CD14-positive monocyte (primary cell): ENCODE measurements at regions not wholly inside any gene's neighbourhood (a gene's known extent, or its start where the extent isn't known, plus 50 kb on each side); places are given as distances from the start of the nearest gene placed in this dataset.

ENCODE experiments used
- DNase-seq, 3 donors: peaks; one replicate each; pipeline ENCODE4 v3.0.0-alpha.2; 2011 to 2022
- H2AFZ ChIP-seq: 2 replicates; pipeline ENCODE4 v1.6.0; 2012; ENCODE audit warnings: mild to moderate bottlenecking, low read depth, low read length, inconsistent platforms; ENCODE audit not compliant: insufficient read depth, poor library complexity, severe bottlenecking
- H3K27ac ChIP-seq, 2 donors: 1 replicate in 1 of 2; 2 replicates in 1 of 2; pipeline ENCODE4 v1.5.1; 2012 to 2013; ENCODE audit warnings: low read length in 2 of 2, control low read depth in 1 of 2, inconsistent platforms in 1 of 2, low read depth in 1 of 2, mild to moderate bottlenecking in 1 of 2
- H3K27me3 ChIP-seq, 2 donors: one replicate each; pipeline versions ENCODE4 v1.6.0 to v1.6.1; 2011 to 2013; ENCODE audit warnings: low read length in 2 of 2; ENCODE audit not compliant: control insufficient read depth in 2 of 2, insufficient read depth in 2 of 2
- H3K36me3 ChIP-seq, 2 donors: replicated peaks in 1 of 2; 1 replicate in 1 of 2; 2 replicates in 1 of 2; pipeline versions ENCODE4 v1.5.1 to v1.6.1; 2012 to 2013; ENCODE audit warnings: low read length in 2 of 2, control low read depth in 1 of 2, inconsistent platforms in 1 of 2, mild to moderate bottlenecking in 1 of 2; ENCODE audit not compliant: insufficient read depth in 2 of 2, control insufficient read depth in 1 of 2
- H3K4me1 ChIP-seq, 2 donors: 1 replicate in 1 of 2; 2 replicates in 1 of 2; pipeline versions ENCODE4 v1.5.1 to v1.6.1; 2012 to 2013; ENCODE audit warnings: low read length in 2 of 2, control low read depth in 1 of 2, inconsistent platforms in 1 of 2, mild to moderate bottlenecking in 1 of 2, moderate library complexity in 1 of 2; ENCODE audit not compliant: insufficient read depth in 2 of 2, control insufficient read depth in 1 of 2
- H3K4me2 ChIP-seq: replicated peaks from 2 replicates; pipeline ENCODE3; 2012; ENCODE audit warnings: low read length, moderate library complexity, mild to moderate bottlenecking; ENCODE audit not compliant: poor library complexity, severe bottlenecking; ENCODE audit errors: extremely low read depth
- H3K4me3 ChIP-seq, 3 experiments: fragments of 200-600 bp in 1 of 3; sonication (generic) in 1 of 3; replicated peaks in 1 of 3; 1 replicate in 2 of 3; 2 replicates in 1 of 3; pipeline ENCODE4 v1.5.1; 2011 to 2013; ENCODE audit warnings: low read length in 3 of 3, mild to moderate bottlenecking in 3 of 3, control low read depth in 2 of 3, low read depth in 2 of 3, inconsistent platforms in 1 of 3, moderate library complexity in 1 of 3
- H3K79me2 ChIP-seq: 2 replicates; pipeline ENCODE4 v1.6.0; 2012; ENCODE audit warnings: mild to moderate bottlenecking, control low read depth, inconsistent platforms, low read length, moderate library complexity; ENCODE audit not compliant: insufficient read depth
- H3K9ac ChIP-seq: 2 replicates; pipeline ENCODE4 v1.6.0; 2017; ENCODE audit warnings: low read length, mild to moderate bottlenecking; ENCODE audit not compliant: insufficient read depth, poor library complexity, severe bottlenecking
- H3K9me3 ChIP-seq, 2 donors: replicated peaks in 1 of 2; 1 replicate in 1 of 2; 2 replicates in 1 of 2; pipeline versions ENCODE4 v1.5.1 to v1.6.1; 2012 to 2013; ENCODE audit warnings: low read length in 2 of 2, control low read depth in 1 of 2; ENCODE audit not compliant: control insufficient read depth in 1 of 2, insufficient read depth in 1 of 2
- H4K20me1 ChIP-seq: 2 replicates; pipeline ENCODE4 v1.6.0; 2012; ENCODE audit warnings: mild to moderate bottlenecking, low read length, control low read depth, moderate library complexity; ENCODE audit not compliant: insufficient read depth
- H3K27ac Mint-ChIP-seq, 7 donors: one replicate each; pipeline ENCODE4 v1.8.0; 2020; ENCODE audit warnings: mild to moderate bottlenecking in 7 of 7, mixed read lengths in 7 of 7, moderate library complexity in 6 of 7, inconsistent platforms in 2 of 7
- H3K27me3 Mint-ChIP-seq, 3 donors: one replicate each; pipeline ENCODE4 v1.8.0; 2021 to 2022; ENCODE audit warnings: low read depth in 3 of 3, mild to moderate bottlenecking in 3 of 3, mixed read lengths in 3 of 3, moderate library complexity in 3 of 3, inconsistent platforms in 1 of 3
- H3K36me3 Mint-ChIP-seq, 2 donors: one replicate each; pipeline ENCODE4 v1.8.0; 2020; ENCODE audit warnings: mixed read lengths in 2 of 2, inconsistent platforms in 1 of 2, mild to moderate bottlenecking in 1 of 2
- H3K4me1 Mint-ChIP-seq: one replicate; pipeline ENCODE4 v1.8.0; 2020; ENCODE audit warnings: mild to moderate bottlenecking, mixed read lengths
- H3K4me3 Mint-ChIP-seq, 2 donors: one replicate each; pipeline ENCODE4 v1.8.0; 2020; ENCODE audit warnings: mild to moderate bottlenecking in 2 of 2, mixed read lengths in 2 of 2, moderate library complexity in 1 of 2
- H3K9me3 Mint-ChIP-seq, 7 donors: one replicate each; pipeline ENCODE4 v1.8.0; 2020 to 2022; ENCODE audit warnings: mixed read lengths in 7 of 7, mild to moderate bottlenecking in 6 of 7, moderate library complexity in 6 of 7, inconsistent platforms in 2 of 7
- WGBS: methylation state at CpG from one replicate; pipeline ENCODE4 v1.1.5; 2013; ENCODE audit warnings: missing lambda C conversion rate; ENCODE audit not compliant: insufficient coverage; 5-methylcytosine and 5-hydroxymethylcytosine counted together
- intact Hi-C, 2 donors: fragments of 100-400 bp; cut with micrococcal nuclease; formaldehyde crosslinking; loops; one replicate each; pipeline versions ENCODE4 v1.15.0 to v1.15.1; 2023
- TF ChIP-seq, protein P1 (sequence below): fragments of 200-600 bp; IDR thresholded peaks from one replicate; pipeline ENCODE4 v1.8.0; 2022; ENCODE audit warnings: antibody characterized with exemption, mild to moderate bottlenecking

DNA sequence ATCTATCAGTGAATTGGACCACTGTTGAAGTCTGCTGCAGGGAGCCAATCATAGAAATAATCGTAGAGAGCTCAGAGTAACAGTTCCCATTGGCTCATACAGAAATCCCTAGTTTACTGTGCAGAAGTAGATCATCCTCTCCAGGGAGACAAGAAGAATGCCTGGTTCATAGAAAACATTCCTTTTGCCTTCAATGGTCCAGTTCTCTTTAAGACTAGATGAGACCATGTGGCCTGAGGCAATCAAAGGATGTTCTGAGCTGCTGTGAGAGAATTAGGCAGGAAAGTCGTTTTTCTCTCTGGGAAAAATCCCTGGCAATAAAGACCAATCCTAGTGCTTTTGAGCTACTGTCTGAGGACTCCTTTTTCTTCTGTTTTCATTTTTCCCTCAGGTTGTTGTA lies 208.4 kb downstream of the CENPW start:
- H3K4me1 Mint-ChIP-seq = no peaks in the 10 kb centered on the region
- Histone ChIP-seq H3K27me3 (no peaks in the 10 kb centered on the region), H3K79me2 (no peaks in the 10 kb centered on the region), H3K4me1 (no peaks in the 10 kb centered on the region), H3K9me3 (no peaks in the 10 kb centered on the region), H3K27ac (no peak overlapping the region), H3K36me3 (no peaks in the 10 kb centered on the region), H2AFZ (no peak overlapping the region), H3K4me2 (no peak overlapping the region), H3K9ac (no peak overlapping the region), H4K20me1 (no peaks in the 10 kb centered on the region), H3K4me3 (no peak overlapping the region)
- TF ChIP-seq, protein P1, sequence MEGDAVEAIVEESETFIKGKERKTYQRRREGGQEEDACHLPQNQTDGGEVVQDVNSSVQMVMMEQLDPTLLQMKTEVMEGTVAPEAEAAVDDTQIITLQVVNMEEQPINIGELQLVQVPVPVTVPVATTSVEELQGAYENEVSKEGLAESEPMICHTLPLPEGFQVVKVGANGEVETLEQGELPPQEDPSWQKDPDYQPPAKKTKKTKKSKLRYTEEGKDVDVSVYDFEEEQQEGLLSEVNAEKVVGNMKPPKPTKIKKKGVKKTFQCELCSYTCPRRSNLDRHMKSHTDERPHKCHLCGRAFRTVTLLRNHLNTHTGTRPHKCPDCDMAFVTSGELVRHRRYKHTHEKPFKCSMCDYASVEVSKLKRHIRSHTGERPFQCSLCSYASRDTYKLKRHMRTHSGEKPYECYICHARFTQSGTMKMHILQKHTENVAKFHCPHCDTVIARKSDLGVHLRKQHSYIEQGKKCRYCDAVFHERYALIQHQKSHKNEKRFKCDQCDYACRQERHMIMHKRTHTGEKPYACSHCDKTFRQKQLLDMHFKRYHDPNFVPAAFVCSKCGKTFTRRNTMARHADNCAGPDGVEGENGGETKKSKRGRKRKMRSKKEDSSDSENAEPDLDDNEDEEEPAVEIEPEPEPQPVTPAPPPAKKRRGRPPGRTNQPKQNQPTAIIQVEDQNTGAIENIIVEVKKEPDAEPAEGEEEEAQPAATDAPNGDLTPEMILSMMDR = no peak
- WGBS = 75% methylated on average over 2 of the region's 2 CpGs
- H3K36me3 Mint-ChIP-seq = no peaks in the 10 kb centered on the region
- no peak for DNase-seq
- peaks cover 0 to 5% (median 0%) of the 10 kb centered on the region in 7 donors for H3K9me3 Mint-ChIP-seq
- no peaks in the 10 kb centered on the region for H3K27me3 Mint-ChIP-seq
- H3K27ac Mint-ChIP-seq = no peak overlapping the region
- no peak overlapping the region for H3K4me3 Mint-ChIP-seq
- intact Hi-C loops = no loop called here

DNA sequence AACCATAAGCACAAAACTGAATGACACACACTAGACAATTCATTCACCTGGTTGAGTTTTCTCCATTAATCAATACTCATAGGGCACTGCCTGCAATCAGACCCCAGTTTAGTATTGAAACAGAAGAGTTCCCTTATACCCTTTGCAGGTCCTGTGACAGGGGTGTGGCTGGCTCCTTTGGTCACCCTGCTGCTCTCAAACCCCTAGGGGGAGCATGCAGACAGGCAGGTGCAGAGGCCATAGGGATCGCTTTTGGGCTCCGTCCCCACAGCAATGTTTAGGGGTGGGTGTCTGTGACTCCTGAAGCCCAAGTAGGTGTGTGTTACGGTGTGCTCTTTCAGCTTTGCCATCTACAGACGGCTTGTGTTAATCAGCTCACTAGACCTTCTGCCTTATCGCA lies 210.4 kb downstream of the CENPW start:
- no peak overlapping the region for H3K4me2 ChIP-seq
- no peak overlapping the region for H3K27ac ChIP-seq
- H3K9me3 Mint-ChIP-seq = peaks cover 0 to 5% (median 2%) of the 10 kb centered on the region in 7 donors
- no peak overlapping the region for H3K27ac Mint-ChIP-seq
- no peak overlapping the region for H3K4me3 ChIP-seq
- no peak for DNase-seq
- no peaks in the 10 kb centered on the region for H3K9me3 ChIP-seq
- H3K79me2 ChIP-seq = no peaks in the 10 kb centered on the region
- no peak overlapping the region for H3K9ac ChIP-seq
- intact Hi-C loops = no loop called here
- no peak overlapping the region for H2AFZ ChIP-seq
- 100% methylated on average over 3 of the region's 5 CpGs for WGBS
- no peak overlapping the region for H3K4me3 Mint-ChIP-seq
- TF ChIP-seq, protein P1 = no peak
- H3K36me3 Mint-ChIP-seq = no peaks in the 10 kb centered on the region
- no peaks in the 10 kb centered on the region for H4K20me1 ChIP-seq
- H3K4me1 ChIP-seq = no peaks in the 10 kb centered on the region
- no peaks in the 10 kb centered on the region for H3K27me3 ChIP-seq
- H3K4me1 Mint-ChIP-seq = no peaks in the 10 kb centered on the region
- H3K27me3 Mint-ChIP-seq = no peaks in the 10 kb centered on the region
- H3K36me3 ChIP-seq = no peaks in the 10 kb centered on the region
